Erythroblast (primary cell): ENCODE measurements at regions not wholly inside any gene's neighbourhood (a gene's known extent, or its start where the extent isn't known, plus 50 kb on each side); places are given as distances from the start of the nearest gene placed in this dataset.

Experiments used
- GATA1 ChIP-seq: IDR thresholded peaks from 2 replicates; pipeline ENCODE4 v1.6.1; 2011; ENCODE audit warnings: low read depth, mild to moderate bottlenecking, control low read depth, low read length, moderate library complexity
- POLR2A ChIP-seq: IDR thresholded peaks from 2 replicates; pipeline ENCODE4 v1.6.1; 2011; ENCODE audit warnings: mild to moderate bottlenecking, low read length

- TF ChIP-seq POLR2A = no peak
- no peak for TF ChIP-seq GATA1
These were observed 309.2 kb upstream of the SHH start for GRCh38 chr7:156121434-156121833.
